Activated T-helper 1 cell treated with anti-CD3 and anti-CD28 coated beads, Interleukin-12 subunit alpha, Interleukin-12 subunit beta, Interleukin-2, Interleukin-4 antibody, amounts not matched to agents 30 ng/mL and 10 ng/mL and 1 ng/mL, durations not matched to agents 14 hours and 24 hours and 36 hours (primary cell): ENCODE measurements at regions not wholly inside any gene's neighbourhood (a gene's known extent, or its start where the extent isn't known, plus 50 kb on each side); places are given as distances from the start of the nearest gene placed in this dataset.

ENCODE experiments used
- DNase-seq: peaks from one replicate; pipeline ENCODE4 v3.0.0; 2021; ENCODE audit warnings: low spot score
- H3K27ac Mint-ChIP-seq: one replicate; pipeline ENCODE4 v1.8.0; 2021; ENCODE audit warnings: mild to moderate bottlenecking, mixed read lengths
- H3K27me3 Mint-ChIP-seq: one replicate; pipeline ENCODE4 v1.8.0; 2022; ENCODE audit warnings: mild to moderate bottlenecking, moderate library complexity, mixed read lengths; ENCODE audit not compliant: insufficient read depth
- H3K36me3 Mint-ChIP-seq: one replicate; pipeline ENCODE4 v1.8.0; 2021; ENCODE audit warnings: low read depth, mixed read lengths
- H3K4me1 Mint-ChIP-seq: one replicate; pipeline ENCODE4 v1.8.0; 2021; ENCODE audit warnings: low read depth, mixed read lengths
- H3K4me3 Mint-ChIP-seq: one replicate; pipeline ENCODE4 v1.8.0; 2021; ENCODE audit warnings: mild to moderate bottlenecking, moderate library complexity, mixed read lengths
- H3K9me3 Mint-ChIP-seq: one replicate; pipeline ENCODE4 v1.8.0; 2021; ENCODE audit warnings: mixed read lengths
- intact Hi-C: fragments of 100-400 bp; cut with micrococcal nuclease; formaldehyde crosslinking; loops from one replicate; pipeline ENCODE4 v1.15.1; 2024

DNA sequence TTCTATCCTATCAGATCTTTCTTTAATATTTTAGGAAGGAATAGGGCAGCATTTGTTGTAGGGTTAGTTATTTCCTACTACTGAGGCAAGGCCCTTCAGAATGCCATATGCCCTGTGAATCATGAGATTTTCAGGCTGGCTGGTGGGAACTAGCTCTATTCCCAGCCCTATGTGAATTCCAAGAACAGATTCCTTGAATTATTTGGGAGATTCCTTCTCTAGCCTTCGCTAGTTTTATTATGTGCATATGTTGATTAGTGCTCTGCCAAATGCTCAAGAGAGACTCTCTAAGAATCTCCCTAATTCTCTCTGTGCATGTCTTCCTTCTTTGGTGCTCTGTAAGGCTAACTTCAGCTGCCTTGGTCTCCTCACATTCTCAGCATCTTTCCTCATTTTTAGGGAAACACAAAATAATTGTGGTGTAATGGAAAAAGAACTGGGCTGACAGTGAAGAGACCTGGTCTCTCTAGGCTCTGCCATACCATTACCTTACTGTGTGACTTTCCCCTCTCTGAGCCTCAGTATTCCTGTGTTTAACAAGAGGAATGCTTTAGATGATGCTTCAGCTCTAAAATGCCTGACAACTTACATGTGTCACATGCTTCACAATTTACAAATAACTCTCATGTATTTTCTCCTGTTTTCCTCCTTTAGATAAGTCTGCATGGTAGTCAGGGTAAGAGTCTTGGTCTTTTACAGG lies 79.7 kb downstream of the VMA21 start:
- H3K36me3 Mint-ChIP-seq = no peaks in the 10 kb centered on the region
- no peaks in the 10 kb centered on the region for H3K27me3 Mint-ChIP-seq
- intact Hi-C loops = no loop called here
- H3K27ac Mint-ChIP-seq = no peak overlapping the region
- no peak for DNase-seq
- no peaks in the 10 kb centered on the region for H3K4me1 Mint-ChIP-seq
- no peaks in the 10 kb centered on the region for H3K9me3 Mint-ChIP-seq
- no peak overlapping the region for H3K4me3 Mint-ChIP-seq

DNA sequence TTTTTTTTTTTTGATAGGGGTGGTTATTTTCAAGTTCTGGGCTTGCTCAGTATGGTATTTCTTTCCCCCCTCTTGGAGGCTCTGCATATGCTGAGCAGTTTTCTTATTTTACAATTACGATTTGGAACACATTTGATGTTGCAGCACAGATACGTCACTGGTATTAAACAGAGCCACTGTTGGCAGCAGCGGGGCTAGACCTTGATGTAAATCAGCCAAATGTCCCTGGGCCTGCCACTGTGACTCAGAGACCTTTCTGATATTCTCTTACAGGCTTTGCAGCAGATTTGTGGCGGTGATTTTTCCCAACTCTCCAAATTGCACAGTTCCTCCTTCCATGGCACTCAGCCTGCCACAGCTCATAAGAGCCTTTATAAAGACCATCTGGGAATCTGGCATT lies 81.1 kb downstream of the VMA21 start:
- Mint-ChIP-seq H3K27me3 (peaks cover 2% of the 10 kb centered on the region), H3K4me3 (no peak overlapping the region), H3K9me3 (no peaks in the 10 kb centered on the region), H3K4me1 (no peaks in the 10 kb centered on the region), H3K36me3 (no peaks in the 10 kb centered on the region), H3K27ac (no peak overlapping the region)
- no peak for DNase-seq
- intact Hi-C loops = no loop called here

DNA sequence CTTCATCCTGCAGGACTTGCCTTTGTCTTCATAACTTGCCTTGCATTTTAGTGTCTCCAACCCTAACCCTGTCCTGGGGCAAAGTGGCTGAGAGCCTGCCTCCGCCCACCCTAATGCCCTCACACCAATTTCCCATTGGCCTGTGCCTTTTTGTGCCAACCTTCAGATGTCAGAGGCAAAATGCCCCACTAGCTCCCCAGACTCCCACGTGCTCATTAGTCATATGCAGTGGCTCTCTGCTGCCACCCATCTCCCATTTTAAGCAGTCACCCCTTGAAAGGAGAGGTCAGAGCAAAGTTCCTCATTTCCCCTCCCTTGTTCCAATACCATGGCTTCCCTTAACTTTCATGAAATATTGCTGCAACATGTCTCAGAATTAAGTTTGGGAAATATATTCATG lies 74.8 kb upstream of the PASD1 start:
- DNase-seq = no peak
- Mint-ChIP-seq H3K27ac (no peak overlapping the region), H3K4me1 (no peaks in the 10 kb centered on the region), H3K27me3 (no peaks in the 10 kb centered on the region), H3K4me3 (no peak overlapping the region), H3K36me3 (no peaks in the 10 kb centered on the region), H3K9me3 (no peaks in the 10 kb centered on the region)
- intact Hi-C loops = loop anchor here (5.0 kb wide), 1 partner anchor 336 kb away; no protein-coding TSS in a partner anchor

DNA sequence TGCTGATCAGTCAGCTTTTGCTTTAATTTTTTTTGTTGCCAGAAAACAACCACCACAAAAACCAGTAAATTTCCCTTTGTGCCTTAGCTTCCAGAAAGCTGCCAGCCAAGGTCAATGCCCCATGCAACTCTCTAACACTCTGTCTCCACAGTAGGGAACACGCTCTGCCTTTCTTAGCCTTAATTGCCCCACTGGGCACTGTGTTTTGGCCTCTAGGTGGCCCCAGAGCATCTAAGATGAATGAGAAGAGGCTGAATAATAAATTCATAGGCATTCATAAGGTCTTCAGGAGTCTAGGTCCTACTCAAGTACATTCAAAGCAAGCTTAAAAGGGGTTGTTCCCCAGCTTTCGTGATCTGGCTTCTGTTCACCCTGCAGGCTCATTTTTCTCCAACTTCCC lies 57.7 kb upstream of the PASD1 start:
- Mint-ChIP-seq H3K27me3 (no peaks in the 10 kb centered on the region), H3K4me3 (no peak overlapping the region), H3K9me3 (no peaks in the 10 kb centered on the region), H3K27ac (no peak overlapping the region), H3K4me1 (no peaks in the 10 kb centered on the region), H3K36me3 (no peaks in the 10 kb centered on the region)
- no peak for DNase-seq
- intact Hi-C loops = loop anchor here (2.0 kb wide), 1 partner anchor 175 kb away; no protein-coding TSS in a partner anchor

DNA sequence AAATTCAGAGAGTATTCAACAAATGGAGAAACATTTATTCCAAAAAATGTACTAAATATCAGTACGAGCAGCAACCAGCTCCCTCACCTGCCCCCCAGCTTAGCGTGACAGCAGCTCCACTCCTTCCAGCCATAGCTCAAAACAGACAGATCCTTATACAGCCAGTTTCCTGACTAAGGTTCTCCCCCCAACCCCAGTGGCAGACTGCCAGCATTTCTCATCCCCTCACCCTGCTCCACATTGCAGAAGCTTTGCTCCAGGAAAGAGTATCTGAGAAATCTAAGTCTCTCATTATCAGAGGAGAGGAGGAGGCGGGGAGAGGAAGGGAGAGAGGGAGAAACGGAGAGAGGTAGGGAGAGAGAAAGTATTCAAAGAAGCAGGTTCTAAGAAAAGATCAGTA lies 53.3 kb upstream of the PASD1 start:
- Mint-ChIP-seq H3K27ac (no peak overlapping the region), H3K27me3 (no peaks in the 10 kb centered on the region), H3K36me3 (no peaks in the 10 kb centered on the region), H3K4me3 (no peak overlapping the region), H3K9me3 (no peaks in the 10 kb centered on the region), H3K4me1 (no peaks in the 10 kb centered on the region)
- intact Hi-C loops = no loop called here
- no peak for DNase-seq

DNA sequence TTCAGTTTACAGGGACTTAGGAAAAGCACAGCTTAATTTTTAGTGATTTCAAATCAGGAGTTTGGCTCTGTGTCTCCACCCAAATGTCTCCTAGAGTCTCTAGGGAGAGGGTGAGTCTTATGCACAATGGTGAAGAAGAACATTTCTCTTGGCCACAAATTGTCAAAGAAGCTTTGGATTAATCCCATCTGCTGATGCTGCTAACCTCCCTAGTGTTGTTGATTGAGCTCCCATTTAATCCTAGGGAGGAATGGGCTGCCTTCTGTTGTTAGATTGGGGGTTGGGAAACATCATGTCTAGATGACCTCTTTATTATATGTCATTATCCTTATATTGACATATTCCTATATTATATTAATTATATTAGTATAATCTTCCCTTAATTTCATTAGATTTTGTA lies 50.0 kb upstream of the PASD1 start:
- Mint-ChIP-seq H3K27me3 (no peaks in the 10 kb centered on the region), H3K9me3 (no peaks in the 10 kb centered on the region)

More for the DNA sequence above, 50.0 kb upstream of the PASD1 start:
- intact Hi-C loops = no loop called here
- H3K4me3 Mint-ChIP-seq = no peak overlapping the region
- no peak overlapping the region for H3K27ac Mint-ChIP-seq
- no peaks in the 10 kb centered on the region for H3K36me3 Mint-ChIP-seq
- no peak for DNase-seq
- H3K4me1 Mint-ChIP-seq = no peaks in the 10 kb centered on the region
